HG03039 (cell line): ENCODE measurements at regions not wholly inside any gene's neighbourhood (a gene's known extent, or its start where the extent isn't known, plus 50 kb on each side); places are given as distances from the start of the nearest gene placed in this dataset.
A peak's percentile ranks its signal among the peaks of the same experiment; 100 is the strongest.
"Not testable (repeated sequence)": the region's sequence is repeated elsewhere in the genome, so short reads cannot be mapped to it uniquely, and the experiment has no call there.

ENCODE experiments used
- ATAC-seq: cut with Tn5 transposase; IDR thresholded peaks from one replicate; pipeline ENCODE4 v1.9.1; 2021; ENCODE audit warnings: mild to moderate bottlenecking, moderate library complexity; ENCODE audit not compliant: unreplicated experiment

- no peak for ATAC-seq
Observed at GRCh38 chr4:100907465-100908454, 389.9 kb upstream of the EMCN start.

GRCh38 chr4:100906973-100907372, 389.2 kb upstream of the EMCN start:
- no peak for ATAC-seq

DNA sequence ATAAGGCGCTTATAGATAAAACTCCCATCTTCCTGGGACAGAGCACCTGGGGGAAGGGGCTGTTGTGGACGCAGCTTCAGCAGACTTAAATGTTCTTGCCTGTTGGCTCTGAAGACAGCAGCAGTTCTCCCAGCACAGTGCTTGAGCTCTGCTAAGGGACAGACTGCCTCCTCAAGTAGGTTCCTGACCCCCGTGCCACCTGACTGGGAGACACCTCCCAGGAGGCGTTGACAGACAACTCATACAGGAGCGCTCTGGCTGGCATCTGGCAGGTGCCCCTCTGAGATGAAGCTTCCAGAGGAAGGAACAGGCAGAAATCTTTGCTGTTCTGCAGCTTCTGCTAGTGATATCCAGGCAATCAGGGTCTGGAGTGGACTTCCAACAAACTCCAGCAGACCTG, 383.1 kb upstream of the EMCN start:
- not testable (repeated sequence) for ATAC-seq

DNA sequence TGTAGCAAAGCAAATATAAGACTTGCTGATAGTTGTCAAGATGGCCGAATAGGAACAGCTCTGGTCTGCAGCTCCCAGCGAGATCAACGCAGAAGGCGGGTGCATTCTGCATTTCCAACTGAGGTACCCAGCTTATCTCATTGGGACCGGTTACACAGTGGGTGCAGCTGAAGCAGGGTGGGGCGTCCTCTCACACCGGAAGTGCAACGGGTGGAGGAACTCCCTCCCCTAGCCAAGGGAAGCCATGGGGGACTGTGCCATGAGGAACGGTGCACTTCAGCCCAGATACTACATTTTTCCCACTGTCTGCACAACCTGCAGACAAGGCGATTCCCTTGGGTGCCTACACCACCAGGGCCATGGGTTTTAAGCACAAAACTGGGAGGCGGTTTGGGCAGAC, 382.3 kb upstream of the EMCN start:
- no peak for ATAC-seq

DNA sequence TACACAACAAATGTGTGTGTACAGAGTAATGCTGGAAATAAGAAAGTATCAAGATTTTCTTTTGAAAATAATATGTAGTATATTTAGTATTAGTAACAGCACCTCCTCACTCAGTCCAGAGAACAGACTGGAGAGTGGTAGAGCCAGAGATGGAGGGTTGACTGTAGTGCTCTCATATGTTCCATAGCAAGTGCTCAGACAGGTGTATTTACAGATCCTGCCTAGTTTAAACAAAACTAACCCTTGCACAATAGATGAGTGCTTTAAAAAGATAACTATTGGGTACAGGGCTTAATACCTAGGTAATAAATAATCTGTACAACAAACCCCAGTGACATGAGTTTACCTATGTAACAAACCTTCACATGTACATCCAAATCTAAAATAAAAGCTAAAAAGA, 381.0 kb upstream of the EMCN start:
- ATAC-seq = no peak

DNA sequence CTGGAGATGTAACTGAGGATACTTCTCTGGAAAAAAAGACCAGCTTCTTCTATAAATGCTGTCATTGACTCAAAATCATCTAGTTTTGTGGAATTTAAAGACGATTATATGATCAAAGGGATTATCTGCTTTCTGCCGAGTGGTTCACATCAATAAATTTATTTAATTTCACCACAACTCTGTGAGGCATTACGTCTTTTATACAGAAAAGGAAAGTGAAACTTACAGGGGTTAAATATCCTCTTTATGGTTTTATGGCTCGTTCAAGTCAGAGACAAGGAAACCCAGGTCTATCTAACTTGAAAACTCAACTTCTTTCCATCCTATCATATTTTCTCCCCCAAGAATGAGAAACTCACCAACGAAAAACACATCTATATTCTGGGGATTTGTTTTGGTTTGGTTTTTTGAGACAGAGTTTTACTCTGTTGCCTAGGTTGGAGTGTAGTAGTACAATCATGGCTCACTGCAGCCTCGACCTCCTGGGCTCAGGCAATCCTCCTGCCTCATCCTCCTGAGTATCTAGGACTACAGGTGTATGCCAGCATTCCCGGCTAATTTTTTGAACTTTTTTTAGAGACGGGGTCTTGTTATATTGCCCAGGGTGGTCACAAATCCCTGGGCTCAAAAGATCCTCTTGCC, 377.9 kb upstream of the EMCN start:
- peak; percentile 81 for ATAC-seq

GRCh38 chr4:100894339-100894870, 376.6 kb upstream of the EMCN start:
- ATAC-seq = no peak

DNA sequence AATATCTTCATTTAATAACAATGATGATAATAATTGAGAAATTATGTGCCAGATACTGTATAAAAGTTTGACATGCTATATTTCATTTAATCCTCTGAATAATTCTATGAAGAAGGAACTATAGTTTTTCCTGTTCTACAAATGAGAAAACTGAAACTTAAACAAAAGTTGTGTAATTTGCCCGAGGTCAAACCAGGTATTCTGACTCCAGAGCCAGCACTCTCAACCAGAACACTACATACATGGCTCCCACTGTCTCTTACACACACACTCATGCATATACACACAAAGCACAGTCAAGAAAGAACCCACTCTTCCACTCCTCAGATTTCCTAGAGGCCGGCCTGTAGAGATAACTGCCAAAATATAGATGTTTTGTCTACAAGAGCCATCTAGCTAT, 374.0 kb upstream of the EMCN start:
- ATAC-seq = no peak

DNA sequence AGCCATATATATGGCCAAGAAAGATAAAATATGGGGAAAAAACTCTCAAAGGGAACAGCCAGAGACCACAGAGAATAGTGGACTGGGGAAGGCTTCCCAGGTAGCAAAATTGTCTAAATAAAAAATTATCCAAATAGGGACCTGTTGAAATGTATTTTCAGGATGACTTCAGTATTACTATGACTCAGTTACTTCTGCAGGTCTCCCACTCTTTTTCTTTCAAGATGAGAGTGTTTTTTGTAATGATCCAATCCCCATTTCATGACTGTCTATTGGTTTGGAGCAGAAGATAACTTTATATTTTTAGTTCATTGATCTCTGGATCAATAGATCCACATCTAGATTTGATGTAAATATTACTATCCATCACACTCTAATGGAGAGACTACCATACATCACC, 372.1 kb upstream of the EMCN start:
- ATAC-seq = no peak

DNA sequence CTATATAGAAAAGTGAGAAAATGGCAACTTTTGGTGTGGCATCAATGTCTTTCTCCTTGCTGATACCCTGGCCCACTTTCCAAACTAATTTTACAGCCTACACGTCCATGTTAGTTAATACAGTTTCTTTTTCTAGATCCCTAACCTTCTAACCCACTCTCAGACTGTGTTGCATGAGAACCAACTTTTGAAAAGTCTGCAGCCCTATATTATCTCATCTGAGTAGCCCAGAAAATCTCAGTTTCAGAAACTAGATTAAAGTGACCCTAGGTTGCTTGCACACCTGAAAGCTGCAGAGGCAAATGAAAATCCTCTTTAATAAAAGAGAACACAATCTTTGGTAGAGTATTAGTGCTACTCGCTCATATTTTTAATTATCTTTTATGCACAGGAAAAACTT, 371.6 kb upstream of the EMCN start:
- peak; percentile 81 for ATAC-seq

- no peak for ATAC-seq
Observed at GRCh38 chr4:100882661-100883060, 364.8 kb upstream of the EMCN start.

- ATAC-seq = no peak
Observed at GRCh38 chr4:100881283-100881682, 363.5 kb upstream of the EMCN start.

DNA sequence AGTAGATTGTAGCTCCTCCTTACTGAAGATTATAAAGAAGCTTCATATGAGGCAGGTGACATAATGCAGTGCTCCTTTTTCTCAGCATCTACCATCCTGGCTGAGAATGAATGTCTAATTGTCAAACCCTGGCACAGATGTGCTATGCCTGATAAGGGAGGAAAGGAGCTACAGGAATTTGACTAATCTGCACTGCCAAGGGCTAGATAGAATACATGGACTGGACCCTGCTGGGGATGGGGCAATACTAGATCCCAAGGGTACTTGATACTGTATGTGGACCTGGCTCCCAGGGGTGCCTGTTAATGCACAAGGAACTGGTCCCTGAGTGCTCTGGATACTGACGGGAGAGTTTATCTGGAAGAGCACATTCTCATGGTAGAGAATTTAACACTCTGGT, 362.2 kb upstream of the EMCN start:
- ATAC-seq = no peak

DNA sequence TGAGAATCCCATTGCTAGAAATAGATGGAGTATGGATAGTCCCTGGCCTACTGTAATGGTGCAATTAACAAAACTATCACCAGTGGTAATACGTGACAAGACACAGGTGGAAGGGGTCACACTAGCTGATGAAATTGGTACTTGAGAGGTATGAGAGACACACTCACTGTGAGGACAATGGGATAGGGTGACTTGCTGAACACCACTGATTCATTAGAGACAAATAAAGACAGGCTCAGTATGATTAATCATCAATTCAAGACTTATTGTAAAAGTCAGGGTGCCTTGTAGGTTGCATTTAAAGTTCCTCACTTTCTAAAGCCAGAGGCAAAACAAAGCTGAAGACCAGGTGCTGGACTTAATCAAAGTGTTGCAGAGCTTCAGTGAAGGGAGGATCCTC, 361.6 kb upstream of the EMCN start:
- ATAC-seq = no peak

- no peak for ATAC-seq
Observed at GRCh38 chr4:100876546-100876945, 358.7 kb upstream of the EMCN start.

- ATAC-seq = no peak
Observed at GRCh38 chr4:100875296-100876068, 357.7 kb upstream of the EMCN start.

DNA sequence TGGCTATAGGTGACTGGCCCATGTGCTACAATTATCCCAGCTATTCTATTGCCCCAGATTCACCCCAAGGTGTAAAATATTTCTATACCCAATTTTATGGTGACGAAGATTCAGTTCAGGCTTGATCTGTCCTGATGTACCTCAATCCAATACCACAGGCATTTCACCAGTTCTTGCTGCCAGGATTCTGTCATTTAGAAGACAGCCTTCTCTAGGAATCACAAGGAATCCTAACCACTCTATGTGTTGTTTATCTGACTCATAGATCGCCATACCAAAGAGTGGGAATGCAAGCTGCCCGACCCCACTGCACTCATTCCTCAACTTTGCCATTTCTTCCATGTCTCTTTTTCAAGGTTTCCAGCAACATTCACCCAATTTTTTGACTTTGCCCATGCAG, 355.0 kb upstream of the EMCN start:
- no peak for ATAC-seq

DNA sequence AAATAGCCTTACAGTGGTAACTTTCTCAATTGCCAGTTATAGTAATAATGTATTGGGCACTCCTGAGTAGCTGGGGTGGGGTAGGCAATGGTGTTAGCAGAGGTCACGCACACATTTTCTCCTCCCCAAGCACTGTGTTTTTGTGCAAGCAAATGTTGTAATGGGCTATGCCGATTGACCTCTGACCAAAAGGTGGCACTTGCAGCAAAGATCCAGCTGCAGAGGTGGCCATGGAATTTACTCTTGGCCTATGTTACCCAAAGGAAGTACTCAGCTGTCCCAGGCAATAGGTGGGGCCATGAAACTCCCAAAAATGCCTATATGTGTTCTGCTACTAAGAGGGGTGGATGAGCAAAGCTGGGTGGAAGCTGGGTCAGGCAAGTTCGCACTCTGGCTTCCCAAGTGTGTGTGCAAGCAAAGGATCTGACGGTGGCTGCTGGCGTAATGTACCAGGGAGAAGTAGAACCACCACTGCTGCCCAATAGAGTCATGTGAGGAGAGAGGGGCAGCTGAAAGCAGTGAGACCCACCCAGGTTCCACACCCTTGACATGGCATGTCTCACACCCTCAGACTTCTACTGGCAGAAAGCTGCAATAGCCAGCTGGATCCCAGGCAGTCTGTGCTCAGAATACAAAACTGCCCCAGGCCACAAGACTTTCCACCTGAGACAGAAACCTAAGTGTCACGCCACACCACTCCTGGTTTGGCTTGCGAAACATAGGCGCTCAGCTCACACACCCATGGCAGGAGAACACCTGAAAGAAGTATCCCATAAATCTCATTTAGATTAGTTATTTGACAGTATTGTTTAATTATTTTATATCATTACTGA, 353.3 kb upstream of the EMCN start:
- no peak for ATAC-seq

DNA sequence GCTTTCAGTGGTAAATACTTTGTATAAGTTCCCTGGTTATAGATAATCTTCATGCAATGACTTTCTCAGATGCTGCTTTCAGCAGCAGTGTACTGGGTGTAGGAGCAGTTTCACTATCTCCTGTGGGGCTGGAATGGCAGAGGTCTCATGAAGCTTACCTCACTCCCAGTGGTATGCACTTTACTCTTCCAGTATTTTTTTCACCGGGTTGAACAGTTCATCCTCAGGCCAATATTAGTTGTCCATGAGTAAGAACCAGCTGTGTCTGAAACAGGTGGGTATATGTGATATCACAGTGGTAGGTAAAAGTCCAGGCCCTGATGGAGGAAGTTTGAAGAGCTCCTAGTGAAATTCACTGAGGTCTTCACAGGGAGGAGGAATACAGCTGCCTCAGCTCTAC, 351.5 kb upstream of the EMCN start:
- ATAC-seq = no peak

GRCh38 chr4:100868281-100868680, 350.5 kb upstream of the EMCN start:
- not testable (repeated sequence) for ATAC-seq
